ENCODE measurements at regions not wholly inside any gene's neighbourhood (a gene's known extent, or its start where the extent isn't known, plus 50 kb on each side); places are given as distances from the start of the nearest gene placed in this dataset.

GRCh38 chr6:6704103-6705060 is 115.9 kb downstream of the LY86 start:
- DNase-seq (ENCODE audit: extremely low spot score, insufficient read length, low read depth) (no peak), FAIRE-seq (no peak)

DNA sequence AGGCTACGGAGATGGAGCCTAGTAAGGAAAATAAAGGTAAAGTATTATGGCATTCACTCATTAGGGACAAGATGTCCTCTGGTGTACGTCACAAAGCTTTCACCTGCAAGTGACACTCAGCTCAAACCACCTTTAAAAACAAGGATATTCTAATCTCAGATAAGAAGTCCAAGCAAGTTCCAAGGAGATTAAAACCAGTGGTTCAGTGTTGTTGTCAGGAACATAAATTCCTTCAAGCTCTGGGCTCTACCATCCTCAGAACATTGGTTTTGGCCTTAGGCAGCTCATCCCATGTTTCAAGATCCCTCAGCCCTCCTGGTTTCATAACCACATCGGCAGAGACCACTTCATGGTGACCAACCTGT is 116.5 kb downstream of the LY86 start:
- FAIRE-seq (no peak), DNase-seq (ENCODE audit: extremely low spot score, insufficient read length, low read depth) (no peak)

GRCh38 chr6:6705915-6706675 is 117.6 kb downstream of the LY86 start:
- DNase-seq (ENCODE audit: extremely low spot score, insufficient read length, low read depth) (no peak), FAIRE-seq (no peak)

GRCh38 chr6:6707143-6707542 is 118.6 kb downstream of the LY86 start:
- FAIRE-seq, result no peak
- no peak for DNase-seq (ENCODE audit: extremely low spot score, insufficient read length, low read depth)

DNA sequence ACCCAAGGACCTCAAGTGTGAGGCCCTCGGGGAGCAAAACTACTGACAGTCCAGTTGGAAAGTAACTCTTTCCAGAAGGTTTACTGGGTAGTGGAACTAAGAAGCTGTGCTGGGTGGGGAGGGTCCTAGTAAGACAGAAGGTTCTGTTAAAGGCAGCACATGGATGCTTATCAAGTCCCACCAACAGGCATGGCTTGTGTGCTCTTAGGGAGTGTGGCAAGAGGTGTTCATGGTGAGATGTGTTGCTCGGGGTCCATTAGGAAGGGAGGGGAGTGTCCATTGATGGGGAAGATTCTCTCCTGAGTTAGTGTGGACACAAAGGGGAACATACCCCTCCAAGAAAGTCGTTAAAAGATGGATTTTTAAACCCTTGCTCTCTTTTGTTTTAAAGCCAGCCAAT is 120.6 kb downstream of the LY86 start:
- FAIRE-seq (no peak), DNase-seq (ENCODE audit: extremely low spot score, insufficient read length, low read depth) (no peak)

DNA sequence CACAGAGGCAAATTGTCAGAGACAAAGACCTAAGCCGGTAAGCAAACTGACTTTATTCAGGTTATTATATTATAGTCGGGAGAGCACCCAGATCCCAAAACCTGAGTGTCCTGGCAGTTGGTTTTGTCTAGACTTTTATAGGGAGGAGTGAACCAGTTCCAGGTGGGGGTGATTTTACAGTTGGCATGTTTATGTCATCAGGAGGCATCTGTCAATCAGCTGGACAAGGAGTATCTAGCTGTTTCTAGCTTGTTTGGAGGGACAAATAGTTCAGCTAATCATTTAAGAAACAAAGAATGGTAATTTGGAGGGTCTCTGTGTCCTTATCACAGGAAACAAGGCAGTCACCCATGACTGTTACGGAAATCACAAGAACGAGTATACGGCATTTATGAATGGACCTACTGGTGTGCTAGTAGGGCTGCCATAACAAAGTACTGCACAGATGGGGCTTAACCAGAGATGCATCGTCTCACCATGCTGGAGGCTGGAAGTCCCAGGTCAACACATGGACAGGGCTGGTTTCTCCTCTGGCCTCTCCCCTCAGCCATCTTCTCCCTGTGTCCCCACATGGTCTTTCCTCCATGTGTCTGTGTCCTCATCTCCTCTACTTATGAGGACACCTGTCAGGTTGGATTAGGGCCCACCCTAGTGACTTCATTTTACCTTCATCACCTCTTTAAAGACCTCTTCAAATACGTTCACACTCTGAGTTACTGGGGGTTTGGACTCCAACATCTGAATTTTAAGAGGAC is 122.7 kb downstream of the LY86 start:
- DNase-seq (ENCODE audit: extremely low spot score, insufficient read length, low read depth) (no peak), FAIRE-seq (peak; percentile 21)

DNA sequence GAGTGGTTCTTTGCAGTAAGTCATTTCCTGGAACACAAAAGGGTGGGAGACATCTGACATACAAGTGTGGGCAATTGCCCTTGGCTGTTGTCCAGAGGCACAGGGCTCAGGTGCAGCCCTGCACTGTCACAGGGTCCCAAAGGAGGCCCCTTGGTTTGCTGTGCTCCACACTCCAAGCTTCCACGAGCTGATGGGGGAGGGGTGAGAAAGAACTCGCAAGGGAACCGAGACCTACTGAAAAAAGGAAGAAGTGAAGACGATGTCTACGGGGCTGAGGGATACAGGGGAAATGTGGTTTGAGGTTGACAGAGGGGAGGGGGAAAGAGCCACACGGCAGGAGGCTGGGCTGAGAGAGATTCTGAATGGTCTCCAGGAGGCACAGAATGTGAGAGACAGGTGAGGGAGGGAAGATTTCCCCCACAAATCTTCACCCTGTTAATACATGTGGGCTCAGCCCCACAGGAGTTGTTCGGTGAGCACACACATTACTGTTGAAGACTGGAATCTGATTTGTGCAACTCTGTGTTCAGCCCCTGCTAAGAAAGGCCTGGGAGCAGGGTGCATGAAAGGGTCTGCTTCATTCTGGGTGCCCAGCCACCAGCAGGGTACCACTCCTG is 123.4 kb downstream of the LY86 start:
- peak; percentile 88 for FAIRE-seq
- DNase-seq (ENCODE audit: extremely low spot score, insufficient read length, low read depth), result peak; percentile 54

DNA sequence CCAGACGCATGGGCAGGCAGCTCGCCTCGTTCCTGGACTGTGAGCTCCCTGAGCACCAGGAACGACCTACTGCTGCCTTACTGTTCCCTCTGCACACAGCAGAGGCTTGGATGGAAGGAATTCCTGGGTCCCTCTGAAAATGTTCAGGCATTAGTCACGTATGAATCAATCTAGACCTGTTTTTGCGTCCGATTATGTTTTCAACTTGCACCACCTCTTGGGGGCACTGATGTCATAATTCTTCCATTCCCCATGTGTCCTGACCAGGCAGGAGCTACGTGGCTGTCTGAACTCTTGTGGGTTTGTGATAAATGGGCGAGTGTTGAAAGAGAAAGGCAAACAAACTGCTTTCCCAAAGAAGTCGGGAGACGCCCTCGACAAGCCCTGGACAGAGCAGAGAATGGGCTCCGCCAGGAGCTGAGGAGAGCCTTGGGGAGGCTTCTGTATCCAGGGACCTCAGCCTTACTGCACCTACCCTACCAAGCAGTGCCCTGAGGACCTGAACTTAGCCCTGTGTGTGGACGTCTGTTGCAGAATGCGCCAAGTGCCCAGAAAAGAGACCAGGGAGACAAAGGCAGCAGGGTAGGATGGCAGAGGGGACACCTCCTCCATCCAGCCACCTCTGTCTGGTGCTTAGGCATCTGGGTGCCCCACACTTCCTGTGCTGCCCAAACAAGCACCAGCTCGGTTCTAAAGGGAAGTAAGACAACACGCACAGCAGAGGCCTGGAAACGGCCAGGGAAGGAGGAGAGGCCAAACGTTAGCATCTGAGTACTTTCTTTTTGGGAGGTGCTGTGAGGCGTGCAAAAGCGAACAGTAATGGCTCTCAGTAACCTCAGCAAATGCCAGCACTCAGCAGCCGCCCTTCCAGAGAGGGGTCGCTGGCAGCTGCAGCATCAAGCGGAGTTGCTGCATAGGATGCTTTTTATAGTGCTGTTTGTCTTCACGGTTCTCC is 124.2 kb downstream of the LY86 start:
- FAIRE-seq, result peak; percentile 12
- DNase-seq (ENCODE audit: extremely low spot score, insufficient read length, low read depth), result no peak

GRCh38 chr6:6713657-6714056 is 125.1 kb downstream of the LY86 start:
- DNase-seq (ENCODE audit: extremely low spot score, insufficient read length, low read depth), result no peak

GRCh38 chr6:6714118-6714897 is 125.8 kb downstream of the LY86 start:
- FAIRE-seq, result no peak
- DNase-seq (ENCODE audit: extremely low spot score, insufficient read length, low read depth), result no peak

More at GRCh38 chr6:6713657-6714056, 125.1 kb downstream of the LY86 start:
- FAIRE-seq, result no peak

- DNase-seq (ENCODE audit: extremely low spot score, insufficient read length, low read depth) (no peak), FAIRE-seq (no peak)
These were observed 126.4 kb downstream of the LY86 start for GRCh38 chr6:6714953-6715352.

GRCh38 chr6:6715465-6715864 is 126.9 kb downstream of the LY86 start:
- FAIRE-seq (no peak), DNase-seq (ENCODE audit: extremely low spot score, insufficient read length, low read depth) (no peak)

DNA sequence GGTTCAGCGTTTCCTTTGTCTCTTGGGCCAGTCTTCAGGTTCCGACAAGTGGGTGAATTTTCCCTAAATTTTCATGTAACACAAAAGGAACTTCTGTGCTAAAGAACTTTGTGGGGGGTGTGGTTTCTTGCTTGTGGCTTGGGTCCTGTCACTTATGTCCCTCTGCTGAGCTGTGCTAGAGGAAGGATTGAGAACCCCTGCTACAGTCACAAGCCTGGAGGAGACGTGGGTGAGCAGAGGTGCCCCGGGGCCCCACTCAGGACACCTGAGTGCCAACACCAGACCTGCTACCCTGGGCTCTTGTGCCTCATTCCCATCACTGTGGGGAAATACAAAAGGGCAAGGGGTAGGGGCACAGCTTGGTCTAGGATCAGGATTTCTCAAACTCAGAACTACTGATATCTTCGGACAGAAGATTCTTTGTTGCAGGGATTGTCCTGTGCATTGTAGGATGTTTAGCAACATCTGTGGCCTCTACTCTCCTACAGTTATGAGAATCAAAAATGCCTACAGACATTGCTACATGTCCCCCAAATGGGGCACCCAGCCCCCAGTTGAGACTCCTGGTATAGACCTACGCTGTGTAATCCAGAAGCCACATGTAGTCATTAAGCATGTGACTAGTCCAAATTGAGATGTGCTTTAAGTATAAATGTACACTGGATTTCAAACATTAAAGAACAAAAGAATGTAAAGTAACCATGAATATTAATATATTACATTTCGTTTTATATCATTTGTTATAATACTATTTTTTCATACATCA is 128.7 kb downstream of the LY86 start:
- DNase-seq (ENCODE audit: extremely low spot score, insufficient read length, low read depth), result no peak
- FAIRE-seq, result no peak

GRCh38 chr6:6717953-6718352 is 129.4 kb downstream of the LY86 start:
- FAIRE-seq, result no peak
- DNase-seq (ENCODE audit: extremely low spot score, insufficient read length, low read depth), result no peak

- DNase-seq (ENCODE audit: extremely low spot score, insufficient read length, low read depth), result no peak
- no peak for FAIRE-seq
These were observed 133.1 kb downstream of the LY86 start for GRCh38 chr6:6721606-6722005.

GRCh38 chr6:6722195-6722594 is 133.7 kb downstream of the LY86 start:
- no peak for DNase-seq (ENCODE audit: extremely low spot score, insufficient read length, low read depth)
- FAIRE-seq, result no peak

DNA sequence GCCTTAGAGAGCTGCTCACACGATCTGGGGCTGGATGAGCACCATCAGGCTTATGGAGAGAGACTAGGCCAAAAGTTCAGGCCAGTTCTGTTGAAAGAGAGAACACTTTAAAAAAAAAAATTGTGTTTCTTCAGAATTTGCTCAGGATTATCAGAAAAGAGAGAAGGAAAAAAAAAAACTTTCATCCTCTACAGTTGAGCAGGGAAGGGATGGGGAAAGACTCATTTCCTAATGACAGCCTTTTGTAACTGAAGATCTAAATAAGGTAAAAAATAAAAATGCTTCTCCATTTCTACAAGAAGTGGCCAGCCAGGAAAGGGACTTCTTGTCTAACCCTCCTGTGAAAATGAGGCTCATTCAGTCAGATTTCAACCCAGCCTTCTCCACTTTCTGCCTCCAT is 134.8 kb downstream of the LY86 start:
- no peak for FAIRE-seq
- DNase-seq (ENCODE audit: extremely low spot score, insufficient read length, low read depth), result no peak

Data from GM18507 (cell line).